GM10266 (cell line): ENCODE measurements at regions not wholly inside any gene's neighbourhood (a gene's known extent, or its start where the extent isn't known, plus 50 kb on each side); places are given as distances from the start of the nearest gene placed in this dataset.

Experiments
- DNase-seq: peaks from one replicate; pipeline ENCODE4 v3.0.0; 2012; ENCODE audit errors: extremely low spot score
- TF ChIP-seq, protein P1 (sequence below): IDR thresholded peaks from 2 replicates; pipeline ENCODE4 v1.5.1; 2012; ENCODE audit warnings: mild to moderate bottlenecking, low read depth; ENCODE audit not compliant: control insufficient read depth, insufficient read depth; ENCODE audit errors: missing control alignments

DNA sequence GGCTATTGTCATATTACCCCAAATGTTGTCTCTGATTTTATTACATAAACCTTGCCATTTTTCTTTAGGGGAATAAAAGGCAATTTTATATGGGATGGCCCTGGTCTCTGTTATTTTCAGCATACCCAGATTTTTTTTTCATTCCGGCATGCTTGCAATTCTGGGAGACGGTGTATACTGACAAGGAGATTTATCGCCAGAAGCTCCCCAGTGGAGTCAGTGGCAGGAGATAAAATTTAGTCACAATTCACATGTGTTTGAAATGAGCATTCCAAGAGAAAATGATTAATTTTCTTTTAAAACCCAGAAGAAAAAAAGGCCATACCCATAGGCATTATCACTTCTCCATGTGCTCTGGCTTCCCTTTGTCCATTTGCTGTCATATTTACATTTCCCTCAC, 250.8 kb upstream of the RSPO3 start:
- DNase-seq = no peak
- TF ChIP-seq, protein P1, sequence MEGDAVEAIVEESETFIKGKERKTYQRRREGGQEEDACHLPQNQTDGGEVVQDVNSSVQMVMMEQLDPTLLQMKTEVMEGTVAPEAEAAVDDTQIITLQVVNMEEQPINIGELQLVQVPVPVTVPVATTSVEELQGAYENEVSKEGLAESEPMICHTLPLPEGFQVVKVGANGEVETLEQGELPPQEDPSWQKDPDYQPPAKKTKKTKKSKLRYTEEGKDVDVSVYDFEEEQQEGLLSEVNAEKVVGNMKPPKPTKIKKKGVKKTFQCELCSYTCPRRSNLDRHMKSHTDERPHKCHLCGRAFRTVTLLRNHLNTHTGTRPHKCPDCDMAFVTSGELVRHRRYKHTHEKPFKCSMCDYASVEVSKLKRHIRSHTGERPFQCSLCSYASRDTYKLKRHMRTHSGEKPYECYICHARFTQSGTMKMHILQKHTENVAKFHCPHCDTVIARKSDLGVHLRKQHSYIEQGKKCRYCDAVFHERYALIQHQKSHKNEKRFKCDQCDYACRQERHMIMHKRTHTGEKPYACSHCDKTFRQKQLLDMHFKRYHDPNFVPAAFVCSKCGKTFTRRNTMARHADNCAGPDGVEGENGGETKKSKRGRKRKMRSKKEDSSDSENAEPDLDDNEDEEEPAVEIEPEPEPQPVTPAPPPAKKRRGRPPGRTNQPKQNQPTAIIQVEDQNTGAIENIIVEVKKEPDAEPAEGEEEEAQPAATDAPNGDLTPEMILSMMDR = no peak

DNA sequence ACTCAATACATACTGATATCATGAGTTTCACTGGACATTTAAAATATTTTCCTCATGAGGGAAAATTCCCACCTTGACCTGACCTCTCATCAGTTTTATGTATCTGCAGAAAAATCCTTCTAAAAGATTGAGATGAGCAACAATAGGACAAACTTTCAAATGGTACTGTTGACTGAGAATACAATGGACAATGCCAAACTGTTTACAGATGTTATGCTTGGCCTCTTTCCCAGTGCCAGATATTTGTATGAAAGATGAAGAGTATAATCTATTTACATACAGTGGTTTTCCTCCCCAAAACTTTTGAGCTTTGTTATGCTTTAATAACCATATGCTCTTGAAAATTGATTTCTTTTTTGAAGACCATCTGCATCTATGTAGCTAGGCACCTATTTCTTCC, 245.1 kb upstream of the RSPO3 start:
- no peak for DNase-seq
- TF ChIP-seq, protein P1 = no peak

GRCh38 chr6:126873791-126874190, 244.7 kb upstream of the RSPO3 start:
- DNase-seq = no peak
- TF ChIP-seq, protein P1 = no peak

DNA sequence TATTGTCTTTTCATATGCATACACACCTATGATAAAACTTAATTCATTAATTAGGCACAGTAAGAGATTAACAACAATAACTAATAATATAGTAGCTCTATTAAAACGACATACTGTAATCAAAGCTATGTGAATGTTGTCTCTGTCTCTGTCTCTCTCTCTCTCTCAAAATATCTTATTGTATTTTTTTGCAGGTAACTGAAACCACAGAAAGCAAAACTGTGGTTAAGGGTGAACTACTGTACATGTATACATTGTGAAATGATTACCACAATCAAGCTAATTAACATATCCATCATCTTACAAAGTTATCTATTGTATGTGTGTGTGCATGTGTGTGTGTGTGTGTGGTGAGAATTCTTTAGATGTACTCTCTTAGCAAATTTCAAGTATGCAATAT, 242.0 kb upstream of the RSPO3 start:
- TF ChIP-seq, protein P1 = no peak
- DNase-seq = no peak

- no peak for DNase-seq
- TF ChIP-seq, protein P1 = no peak
These were observed 237.5 kb upstream of the RSPO3 start for GRCh38 chr6:126880964-126881363.

GRCh38 chr6:126886106-126886505, 232.4 kb upstream of the RSPO3 start:
- TF ChIP-seq, protein P1 = no peak
- no peak for DNase-seq

GRCh38 chr6:126888727-126889725, 229.4 kb upstream of the RSPO3 start:
- TF ChIP-seq, protein P1 = no peak

More at GRCh38 chr6:126888727-126889725, 229.4 kb upstream of the RSPO3 start:
- DNase-seq = no peak
